ENCODE measurements at regions not wholly inside any gene's neighbourhood (a gene's known extent, or its start where the extent isn't known, plus 50 kb on each side); places are given as distances from the start of the nearest gene placed in this dataset.
"Not testable (repeated sequence)": the region's sequence is repeated elsewhere in the genome, so short reads cannot be mapped to it uniquely, and the experiment has no call there.

- no peak for DNase-seq
Observed at GRCh38 chr4:101415962-101416361, 68.6 kb upstream of the PPP3CA start.

DNA sequence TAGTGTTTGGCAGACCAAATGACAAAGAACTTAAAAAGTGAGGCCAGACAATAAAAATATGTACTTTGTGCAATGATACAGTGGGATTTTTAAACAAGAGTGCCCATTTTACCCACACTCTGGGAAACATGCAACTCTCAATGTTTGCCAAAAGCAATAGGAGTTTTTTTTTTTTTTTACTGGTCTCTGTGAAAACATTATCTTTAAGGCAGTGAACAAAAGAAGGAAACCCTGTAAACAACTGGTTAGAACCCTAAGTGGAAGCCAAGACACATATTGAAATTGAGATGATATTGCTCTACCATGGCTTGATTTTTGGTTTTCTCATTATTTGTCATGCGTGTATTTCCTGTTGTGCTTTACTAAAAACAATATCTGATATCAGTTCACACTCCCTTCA, 67.2 kb upstream of the PPP3CA start:
- no peak for DNase-seq

- no peak for DNase-seq
Observed at GRCh38 chr4:101411926-101412325, 64.6 kb upstream of the PPP3CA start.

GRCh38 chr4:101411281-101411910, 64.1 kb upstream of the PPP3CA start:
- DNase-seq = not testable (repeated sequence)

DNA sequence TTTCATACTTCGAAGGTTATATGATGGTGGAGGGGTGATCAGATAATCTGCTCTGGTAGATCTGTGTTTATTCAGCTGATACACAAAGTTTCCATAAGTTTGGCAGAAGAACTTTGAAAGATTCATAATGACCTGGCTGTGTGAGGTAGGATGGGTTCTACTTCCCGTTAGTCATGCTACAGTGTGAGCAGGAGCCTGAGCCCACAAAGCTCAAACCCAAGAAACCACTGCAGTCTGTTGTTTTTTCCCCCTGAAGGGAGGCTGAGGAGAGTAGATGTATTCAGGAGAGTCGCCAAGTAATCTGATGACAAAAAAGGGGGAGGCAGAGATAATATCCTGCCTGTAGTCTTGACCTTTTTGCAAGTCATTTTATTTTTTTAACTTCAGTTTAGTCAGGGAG, 52.8 kb upstream of the PPP3CA start:
- DNase-seq = no peak

DNA sequence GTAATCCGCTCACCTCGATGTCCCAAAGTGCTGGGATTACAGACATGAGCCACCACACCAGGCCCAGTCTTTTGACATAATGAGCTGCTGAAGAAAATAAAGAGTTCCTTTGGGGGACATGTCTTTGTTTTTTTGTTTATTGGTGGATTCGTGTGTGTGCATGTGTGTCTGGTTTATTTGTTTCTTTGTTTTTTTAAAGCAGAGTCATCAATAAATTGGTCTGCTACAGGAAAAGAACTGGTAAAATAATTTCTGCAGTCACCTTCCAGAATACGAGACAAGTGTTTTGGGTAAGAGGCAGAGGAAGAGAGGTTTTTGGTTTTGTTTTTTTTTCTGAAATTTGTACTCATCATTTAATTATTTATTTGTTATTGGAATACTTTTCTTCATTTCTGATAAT, 51.5 kb upstream of the PPP3CA start:
- no peak for DNase-seq
